Stimulated activated naive CD8-positive, alpha-beta T cell treated with anti-CD3 and anti-CD28 coated beads, Interleukin-15, Interleukin-2, amounts not matched to agents 100 U/mL and 50 U/mL, for 24 hours (primary cell): ENCODE measurements at regions not wholly inside any gene's neighbourhood (a gene's known extent, or its start where the extent isn't known, plus 50 kb on each side); places are given as distances from the start of the nearest gene placed in this dataset.
A peak's percentile ranks its signal among the peaks of the same experiment; 100 is the strongest.
"Not testable (repeated sequence)": the region's sequence is repeated elsewhere in the genome, so short reads cannot be mapped to it uniquely, and the experiment has no call there.

Experiments used
- ATAC-seq: fragments of 150-1000 bp; cut with Tn5 transposase; one replicate; pipeline ENCODE4 v1.10.0; 2021
- DNase-seq: peaks from one replicate; pipeline ENCODE4 v3.0.0; 2021

DNA sequence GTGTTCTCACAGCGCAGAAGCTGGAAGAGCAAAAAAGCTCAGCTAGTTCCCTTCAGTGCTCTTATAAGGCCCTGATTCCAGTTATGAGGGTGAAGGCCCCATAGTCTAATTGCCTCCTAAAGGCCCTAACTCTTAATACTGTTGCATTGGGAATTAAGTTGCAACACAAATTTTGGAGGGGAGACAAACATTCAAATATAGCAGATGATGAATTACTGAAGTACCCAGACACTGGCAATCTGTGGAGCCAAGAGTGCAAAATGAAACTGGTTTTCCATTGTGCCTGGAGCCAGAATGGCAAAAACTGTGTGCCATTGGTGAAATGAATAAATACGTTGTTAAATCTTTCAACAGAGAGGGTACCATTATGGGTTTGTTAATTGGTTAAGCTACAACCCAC lies 356.0 kb downstream of the PPARGC1A start:
- ATAC-seq, result no peak
- DNase-seq, result no peak

DNA sequence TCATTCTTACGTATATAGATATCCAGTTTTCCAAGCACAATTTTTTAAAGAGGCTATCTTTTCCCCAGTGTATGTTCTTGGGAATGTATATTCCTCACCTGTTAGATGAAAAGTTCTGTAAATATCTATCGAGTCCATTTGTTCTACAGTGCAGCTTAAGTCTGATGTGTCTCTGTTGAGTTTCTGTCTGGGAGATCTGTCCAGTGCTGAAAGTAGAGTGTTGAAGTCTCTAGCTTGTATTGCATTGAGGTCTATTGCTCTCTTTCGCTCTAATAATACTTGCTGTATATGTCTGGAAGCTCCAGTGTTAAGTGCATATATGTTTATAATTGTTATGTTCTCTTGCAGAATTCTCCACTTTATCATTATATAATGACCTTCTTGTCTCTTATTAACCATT lies 373.1 kb downstream of the PPARGC1A start:
- ATAC-seq, result no peak

DNA sequence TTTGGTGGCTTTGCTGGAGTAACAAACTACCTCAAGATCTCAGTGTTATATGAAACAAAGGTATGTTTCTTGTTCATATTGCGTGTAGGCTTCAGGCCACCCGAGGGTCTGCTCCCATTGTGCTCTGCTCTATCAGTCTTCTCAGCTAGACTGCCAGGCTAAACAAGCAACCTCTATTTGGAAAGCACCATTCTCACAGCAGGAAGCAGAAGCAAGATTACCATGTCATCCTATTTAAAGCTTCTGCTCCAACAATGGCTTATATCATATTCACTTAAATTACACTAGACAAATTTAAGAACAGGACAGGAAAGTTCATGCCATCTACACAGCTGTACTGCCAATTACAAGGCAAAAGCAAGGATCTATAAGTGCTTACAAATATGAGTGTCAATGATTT lies 385.8 kb downstream of the PPARGC1A start:
- no peak for ATAC-seq
- DNase-seq, result no peak

More for the DNA sequence above, 373.1 kb downstream of the PPARGC1A start:
- no peak for DNase-seq

DNA sequence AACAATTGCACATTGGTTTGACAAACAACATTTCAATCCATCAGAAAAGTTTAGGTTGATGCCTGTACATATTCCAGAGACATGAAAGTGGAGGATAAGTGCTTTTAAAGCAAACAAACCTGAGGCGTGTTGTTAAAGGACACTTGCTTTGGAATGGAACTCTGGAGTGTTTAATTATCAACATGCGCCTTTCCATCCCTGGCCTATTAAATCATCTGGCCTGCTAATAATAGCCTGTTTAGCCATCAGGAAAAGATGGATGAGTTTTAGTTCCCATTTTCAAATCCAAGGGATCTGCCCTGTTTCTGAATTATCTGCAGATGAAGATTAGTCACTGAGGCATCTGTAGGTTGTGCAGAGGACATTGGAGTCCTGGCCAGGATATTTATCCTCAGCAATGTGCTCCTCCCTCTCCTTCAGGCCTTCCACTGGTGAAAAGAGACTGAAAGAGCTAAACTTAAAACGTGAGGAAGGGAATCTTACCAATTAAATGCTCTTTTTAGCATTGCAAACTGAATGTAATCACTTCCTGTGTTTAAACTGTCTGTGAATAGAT lies 388.9 kb downstream of the PPARGC1A start:
- no peak for DNase-seq
- ATAC-seq, result no peak

DNA sequence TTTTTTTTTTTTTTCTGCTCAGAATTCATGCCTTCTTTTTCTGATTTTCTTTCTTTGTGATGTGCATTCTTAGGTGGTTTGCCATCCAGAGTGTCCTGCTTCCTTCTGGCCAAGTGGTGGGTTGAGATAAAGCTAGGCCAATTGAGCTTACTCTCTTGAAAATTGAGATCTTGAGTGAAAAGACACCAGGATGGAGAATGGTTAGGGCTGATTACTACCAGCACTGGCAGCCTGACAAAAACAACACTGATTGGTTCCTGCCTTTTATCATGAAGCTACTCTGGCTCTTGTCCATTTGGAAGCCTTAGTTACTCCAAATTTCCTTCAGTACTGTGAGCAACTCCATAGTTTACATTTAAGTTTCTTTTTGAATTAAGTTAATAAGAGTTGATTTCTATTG lies 404.0 kb downstream of the PPARGC1A start:
- ATAC-seq, result no peak

DNA sequence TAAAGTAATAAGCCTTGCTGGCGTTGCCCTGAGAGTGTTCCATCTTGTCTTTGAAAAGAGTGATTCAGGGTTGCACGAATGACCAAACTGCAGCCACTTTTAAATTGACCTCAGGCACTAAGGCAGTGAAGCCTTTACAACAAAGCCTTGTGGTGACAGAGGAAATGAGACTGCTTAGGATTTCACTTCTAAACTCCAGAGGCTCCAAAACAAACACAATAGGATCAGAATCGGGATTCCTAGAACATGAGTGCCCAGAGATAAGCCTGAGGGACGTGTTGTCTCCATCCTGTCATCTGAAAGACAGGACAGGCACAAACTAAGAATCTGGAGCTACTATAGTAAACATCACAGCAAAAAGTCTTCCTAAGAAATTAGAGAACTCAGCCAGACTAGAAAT lies 405.2 kb downstream of the PPARGC1A start:
- no peak for ATAC-seq

More for the DNA sequence above, 404.0 kb downstream of the PPARGC1A start:
- DNase-seq, result no peak

DNA sequence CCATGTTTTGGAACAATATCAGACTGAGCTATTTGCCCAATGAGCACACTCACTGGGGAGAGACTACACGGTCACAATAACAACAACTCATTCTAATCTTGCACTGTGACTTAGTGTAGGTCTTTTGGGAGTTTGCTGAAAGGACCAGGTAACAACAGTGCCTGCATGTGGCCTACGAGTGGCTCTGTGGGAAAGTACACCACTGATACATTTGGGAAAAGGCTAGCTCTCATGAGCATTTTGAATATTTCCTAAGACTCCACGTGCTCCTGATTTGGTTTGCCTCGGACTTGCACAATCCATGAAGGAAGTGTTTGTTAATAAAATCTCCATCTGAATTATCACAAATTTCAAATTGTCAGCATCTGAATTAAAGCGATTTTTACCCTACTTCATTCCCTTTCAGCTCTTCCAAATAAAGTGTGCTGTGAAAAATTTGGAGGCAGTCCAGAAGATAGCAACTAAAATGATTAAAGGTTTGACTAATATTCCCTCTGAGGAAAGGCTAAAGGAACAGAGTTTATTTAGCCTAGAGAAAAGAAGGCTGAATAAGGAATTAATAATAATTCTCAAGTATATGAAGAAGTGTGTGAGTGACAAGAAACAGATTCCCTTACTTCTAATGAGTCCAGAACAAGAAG lies 406.4 kb downstream of the PPARGC1A start:
- DNase-seq (no peak), ATAC-seq (no peak)

More for the DNA sequence above, 405.2 kb downstream of the PPARGC1A start:
- DNase-seq, result no peak

DNA sequence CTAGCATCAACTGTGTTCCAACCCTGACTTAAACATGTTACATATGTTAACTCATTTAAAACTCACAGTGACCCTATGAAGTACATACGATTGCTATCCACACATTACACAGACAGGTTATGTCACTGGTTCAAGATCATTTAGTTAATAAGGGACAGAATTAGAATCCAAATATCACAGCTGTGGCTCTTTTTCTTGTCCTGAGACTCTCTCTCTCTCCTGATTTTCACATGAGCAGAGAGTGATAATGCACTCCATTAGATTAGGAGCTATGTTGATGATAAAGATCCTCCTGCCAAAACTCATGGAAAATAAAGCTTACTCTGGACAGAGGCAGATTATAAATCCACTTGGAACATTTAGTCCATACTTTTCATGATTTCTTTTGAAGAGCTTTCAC lies 408.3 kb downstream of the PPARGC1A start:
- DNase-seq (no peak), ATAC-seq (no peak)

DNA sequence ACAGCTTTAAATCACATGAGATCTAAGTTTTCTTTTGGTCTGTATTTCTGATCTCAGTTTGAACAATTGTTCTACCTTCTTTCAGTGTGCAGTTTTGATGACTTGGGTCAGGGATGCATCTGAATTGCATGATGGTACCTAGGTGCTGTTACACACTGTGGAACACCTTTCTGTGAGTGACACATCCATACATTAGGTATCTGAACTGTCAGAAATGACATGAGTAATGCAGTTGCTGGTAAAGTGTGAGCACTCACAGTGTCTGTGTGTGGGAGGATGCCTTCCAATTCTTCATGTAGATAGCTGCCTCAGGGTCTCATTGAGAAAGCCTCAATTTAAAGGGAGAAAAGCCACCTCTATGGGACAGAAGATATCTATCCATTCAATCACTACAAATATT lies 411.9 kb downstream of the PPARGC1A start:
- ATAC-seq (no peak), DNase-seq (no peak)

DNA sequence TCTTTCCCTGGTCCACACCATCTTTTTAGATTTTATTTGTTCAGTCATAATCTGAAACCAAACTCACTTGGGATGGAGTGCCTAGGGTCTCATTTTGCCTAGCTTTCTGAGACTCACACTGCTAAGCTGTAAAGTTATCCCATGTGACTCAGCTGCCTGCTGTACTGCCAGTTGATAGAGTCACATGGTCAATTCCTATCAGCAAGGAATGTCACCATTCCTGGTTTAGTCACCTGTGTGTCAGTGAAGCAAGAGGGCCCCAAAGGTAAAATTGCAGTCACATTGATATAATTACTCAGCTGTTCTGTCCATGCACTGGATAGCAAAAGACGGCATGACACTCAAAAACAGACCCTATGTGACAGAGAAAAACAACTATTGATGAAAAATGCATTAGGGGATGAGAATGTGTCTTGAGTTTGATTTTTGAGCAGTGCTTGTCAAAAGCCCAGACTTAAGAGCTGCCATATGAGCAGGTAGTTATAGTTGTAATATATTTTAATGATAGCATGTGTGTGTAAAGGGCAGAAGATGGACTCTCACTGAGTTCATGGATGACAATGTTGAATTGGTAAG lies 413.2 kb downstream of the PPARGC1A start:
- DNase-seq, result no peak
- ATAC-seq, result no peak

DNA sequence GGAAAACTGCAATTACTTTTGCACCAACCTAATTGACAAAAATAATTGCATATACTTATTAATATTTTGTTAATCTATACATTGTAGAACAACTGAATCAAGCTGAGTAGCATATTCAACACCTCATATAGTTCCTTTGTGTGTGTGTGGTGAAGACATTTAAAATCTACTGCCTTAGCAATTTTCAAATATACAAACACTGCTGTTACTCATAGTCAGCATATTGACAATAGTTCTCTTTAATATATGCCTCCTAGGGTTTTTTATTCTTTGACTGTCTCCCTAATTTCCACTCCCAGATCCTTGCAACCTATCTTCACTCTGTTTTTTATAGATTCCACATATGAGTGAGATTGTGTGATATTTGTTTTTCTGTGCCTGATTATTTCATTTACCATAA lies 426.8 kb downstream of the PPARGC1A start:
- DNase-seq, result no peak
- no peak for ATAC-seq

DNA sequence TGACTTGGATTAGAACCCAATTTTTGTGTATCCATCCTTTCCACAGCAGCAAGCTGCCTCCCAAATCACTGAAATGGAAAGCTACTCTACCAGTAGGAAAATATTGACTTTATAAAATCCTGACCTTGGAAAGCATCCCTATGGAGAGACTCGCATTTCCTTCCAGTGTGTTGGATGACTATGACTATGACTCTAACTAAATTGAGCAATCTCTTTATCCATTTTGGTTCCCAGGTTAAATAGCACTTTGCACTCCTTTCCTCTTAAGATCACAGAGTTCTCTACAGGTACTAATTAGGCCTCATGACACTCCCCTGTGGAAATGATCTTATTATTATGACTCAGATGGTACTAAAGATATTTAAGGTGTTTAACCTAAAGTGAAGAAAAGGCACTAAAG lies 431.8 kb downstream of the PPARGC1A start:
- ATAC-seq, result no peak

DNA sequence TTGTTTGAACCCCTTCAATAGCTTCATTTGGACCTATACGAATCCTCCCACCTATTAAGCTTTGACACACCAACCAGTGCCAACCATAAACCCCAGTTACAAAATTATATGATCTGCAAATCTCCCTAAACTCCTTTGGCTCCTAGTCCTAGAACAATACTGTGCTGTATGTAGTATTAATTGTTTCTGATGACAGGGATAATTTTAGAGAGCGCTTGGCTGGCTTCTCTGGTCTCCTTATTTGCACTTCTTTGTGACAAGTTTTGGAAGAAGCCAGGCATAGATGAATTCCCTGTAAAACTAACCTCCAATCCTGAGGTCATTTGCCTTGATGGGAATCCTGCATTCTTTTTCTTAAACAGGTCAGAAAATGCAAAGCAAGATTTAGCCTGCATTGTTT lies 433.0 kb downstream of the PPARGC1A start:
- DNase-seq, result no peak
- ATAC-seq, result no peak

More for the DNA sequence above, 431.8 kb downstream of the PPARGC1A start:
- no peak for DNase-seq

DNA sequence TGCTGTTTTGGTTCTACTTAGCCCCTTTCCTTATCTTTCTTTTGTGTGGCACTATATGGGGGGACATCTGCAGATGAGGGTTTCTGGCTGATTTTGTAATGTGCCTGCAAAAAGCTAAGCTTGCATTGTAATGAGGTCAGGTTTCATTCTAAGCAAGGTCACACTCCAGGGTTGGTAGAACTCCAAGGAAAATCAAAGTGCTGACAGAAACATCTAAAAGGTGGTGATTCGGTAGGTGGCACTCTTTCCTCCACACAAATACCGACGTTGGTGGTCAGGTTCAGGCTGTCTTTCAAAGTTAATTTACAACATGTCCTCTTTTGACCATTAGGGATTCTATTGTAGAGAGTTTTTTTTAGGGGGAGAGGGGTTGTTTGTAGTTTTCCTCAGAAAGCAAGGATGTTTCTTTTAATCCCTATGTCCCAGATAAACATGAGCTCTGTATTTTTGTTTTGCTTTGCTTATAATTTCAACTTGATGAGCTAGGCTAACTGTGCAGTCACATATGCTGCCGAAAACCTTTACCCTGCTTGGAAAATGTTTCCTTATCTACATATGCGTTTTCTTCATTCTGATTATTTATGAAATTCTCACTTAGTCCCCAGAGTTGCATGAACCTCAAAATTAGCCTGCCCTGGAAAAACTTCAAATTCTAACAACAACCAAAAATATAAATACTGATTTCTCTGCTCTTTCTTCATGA lies 434.2 kb downstream of the PPARGC1A start:
- ATAC-seq (no peak), DNase-seq (no peak)

DNA sequence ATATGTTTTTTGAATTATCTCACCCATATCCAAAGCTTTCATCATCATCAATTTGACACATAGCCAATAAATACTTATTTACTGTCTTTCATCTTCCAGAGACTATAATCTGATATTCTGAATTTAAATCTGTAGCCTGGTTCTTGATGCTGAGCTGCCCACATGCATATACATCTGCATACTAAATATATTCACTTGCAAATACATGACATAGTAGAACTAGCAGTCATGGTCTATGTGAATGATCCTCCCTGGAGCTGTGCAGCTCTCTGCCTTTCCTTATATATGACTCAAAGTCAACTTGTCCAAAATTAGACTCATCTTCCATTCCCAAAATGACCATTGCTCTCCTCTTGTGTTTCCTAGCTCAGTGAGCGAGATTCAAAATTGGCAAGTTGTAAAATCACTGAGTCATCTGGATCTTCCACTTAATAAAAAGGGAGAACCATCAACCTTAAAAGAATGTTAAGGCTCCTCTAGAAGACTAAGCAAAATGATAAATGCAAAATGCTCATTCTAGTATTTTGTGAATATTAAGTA lies 448.2 kb downstream of the PPARGC1A start:
- DNase-seq (no peak), ATAC-seq (no peak)

DNA sequence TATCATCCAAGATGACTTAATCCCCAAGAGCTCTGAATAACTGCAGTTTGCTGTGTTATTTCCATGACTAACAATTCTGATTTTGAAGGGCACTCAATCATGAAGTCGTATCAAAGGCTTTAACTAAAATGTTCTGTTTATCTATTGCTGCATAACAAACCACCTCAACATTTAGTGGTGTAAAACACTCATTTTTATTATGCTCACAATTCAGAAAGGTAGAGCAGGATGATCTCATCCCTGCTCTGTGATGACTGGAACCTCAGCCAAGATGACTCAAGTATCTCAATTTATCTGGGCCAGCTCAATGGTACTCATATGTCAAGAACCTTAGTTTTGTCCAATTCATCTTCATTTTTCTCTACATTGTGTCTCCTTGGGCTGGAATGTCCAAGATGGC lies 451.1 kb downstream of the PPARGC1A start:
- DNase-seq (no peak), ATAC-seq (no peak)

DNA sequence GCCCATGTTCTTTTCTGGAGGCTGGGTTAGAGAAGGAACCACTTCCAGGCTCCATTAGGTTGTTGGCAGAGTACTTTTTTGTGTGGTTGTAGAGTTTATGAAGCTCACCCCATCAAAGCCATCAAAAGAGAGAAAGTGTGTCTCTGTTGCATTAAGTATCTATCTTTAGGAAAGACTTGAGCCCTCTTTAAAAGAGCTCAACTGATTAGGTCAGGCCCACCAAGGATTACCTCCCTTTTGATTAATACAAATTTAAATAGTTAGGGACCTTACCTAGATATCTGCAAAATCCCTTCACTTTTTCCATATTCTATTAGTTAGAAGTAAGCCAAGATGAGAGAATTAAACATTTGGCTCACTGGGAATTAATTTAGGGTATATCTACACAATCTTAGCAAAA lies 460.4 kb downstream of the PPARGC1A start:
- no peak for ATAC-seq
- no peak for DNase-seq

DNA sequence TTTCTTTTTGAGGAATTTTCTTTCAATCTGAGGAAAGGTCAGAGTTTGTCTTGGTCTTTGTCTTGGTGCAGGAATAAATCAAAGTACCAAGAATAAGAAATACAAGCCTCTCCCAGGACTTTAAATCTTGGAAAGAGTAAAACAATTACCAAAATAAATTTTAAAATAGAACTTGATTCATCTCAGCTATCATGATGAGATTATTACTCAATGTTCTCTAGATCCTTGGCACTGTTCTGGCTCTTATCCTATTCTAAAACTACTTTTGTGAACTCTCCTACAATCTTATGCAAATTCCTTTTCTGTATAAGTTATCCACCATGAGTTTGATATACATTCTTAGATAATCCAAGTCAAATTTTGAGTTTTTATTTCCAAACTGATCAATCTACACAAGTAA lies 464.3 kb downstream of the PPARGC1A start:
- DNase-seq (no peak), ATAC-seq (no peak)

DNA sequence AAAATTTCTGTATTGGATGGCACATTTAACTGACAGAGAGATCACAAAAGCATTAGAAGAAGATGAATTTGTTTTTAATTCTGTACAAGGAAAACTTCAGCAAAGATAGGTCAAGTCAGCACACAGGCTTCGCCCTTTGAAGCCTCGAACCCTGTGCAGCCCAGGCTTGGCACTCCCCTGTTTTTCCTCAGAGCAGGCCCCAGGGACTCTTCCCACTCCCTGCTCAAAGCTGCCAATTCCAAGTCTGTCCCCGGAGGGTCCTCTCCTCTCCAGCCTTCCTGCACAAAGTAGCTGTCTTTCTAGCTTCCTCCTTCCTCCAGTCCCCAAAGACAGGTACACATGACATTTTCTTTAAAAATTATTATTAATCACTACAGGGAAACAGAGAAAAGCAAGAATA lies 466.3 kb downstream of the PPARGC1A start:
- ATAC-seq, result no peak

DNA sequence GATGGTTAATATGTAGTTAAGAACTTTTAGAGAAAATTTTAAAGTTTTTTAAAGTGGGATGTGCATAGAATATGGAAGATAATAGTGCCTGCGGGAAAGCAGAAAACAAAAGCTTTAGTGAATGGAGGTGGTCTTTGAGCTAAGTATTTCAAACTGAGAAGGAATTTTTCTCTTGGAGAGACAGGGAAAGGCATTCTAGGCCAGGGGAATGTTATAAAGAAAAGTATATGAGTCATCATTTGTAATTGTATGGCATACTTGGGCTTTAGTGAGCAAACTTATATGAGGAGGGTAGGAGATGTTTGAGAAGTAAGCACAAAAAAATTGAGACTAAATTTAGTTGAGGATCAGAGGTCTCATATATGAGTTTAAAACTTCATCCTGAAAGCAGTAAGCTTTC lies 467.0 kb downstream of the PPARGC1A start:
- no peak for ATAC-seq
- no peak for DNase-seq

More for the DNA sequence above, 466.3 kb downstream of the PPARGC1A start:
- DNase-seq, result no peak

DNA sequence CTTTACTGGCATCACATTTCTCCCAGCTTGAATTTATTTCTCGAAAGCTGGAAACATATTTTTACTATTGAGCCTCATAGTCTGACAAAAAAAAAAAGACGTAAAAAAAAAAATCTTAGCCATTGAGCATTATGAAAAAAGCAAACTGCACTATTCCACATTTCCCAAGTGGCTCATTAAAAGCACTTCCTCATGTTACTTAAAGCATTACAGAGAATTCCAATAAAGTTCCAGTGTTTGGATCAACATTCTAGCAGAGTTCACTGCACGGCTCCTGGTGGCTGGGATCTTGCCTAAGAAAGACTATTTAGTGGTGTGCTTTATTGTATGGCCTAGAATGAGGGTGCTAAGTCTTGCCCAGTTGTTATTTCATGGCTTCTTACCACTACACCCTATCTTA lies 476.2 kb downstream of the PPARGC1A start:
- DNase-seq, result no peak
- no peak for ATAC-seq

DNA sequence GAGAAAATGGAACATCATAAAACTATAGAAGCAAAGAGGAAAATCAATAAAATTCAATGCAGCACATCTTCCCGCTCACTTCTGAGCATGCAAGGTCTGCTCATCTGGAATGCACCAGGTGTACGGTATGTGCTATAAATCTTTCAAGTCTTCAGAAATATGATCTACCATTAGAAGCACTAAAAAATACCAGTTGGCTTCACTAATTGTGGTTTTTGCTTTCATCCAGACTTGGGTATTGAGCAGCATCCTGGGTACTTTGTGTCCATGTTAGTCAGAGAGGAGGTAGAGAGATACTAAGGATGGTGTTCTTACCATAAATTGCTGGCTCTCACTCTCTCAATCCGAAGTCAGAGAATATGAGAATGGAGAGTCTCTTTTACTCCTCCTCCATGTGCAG lies 477.1 kb downstream of the PPARGC1A start:
- DNase-seq (no peak), ATAC-seq (no peak)

DNA sequence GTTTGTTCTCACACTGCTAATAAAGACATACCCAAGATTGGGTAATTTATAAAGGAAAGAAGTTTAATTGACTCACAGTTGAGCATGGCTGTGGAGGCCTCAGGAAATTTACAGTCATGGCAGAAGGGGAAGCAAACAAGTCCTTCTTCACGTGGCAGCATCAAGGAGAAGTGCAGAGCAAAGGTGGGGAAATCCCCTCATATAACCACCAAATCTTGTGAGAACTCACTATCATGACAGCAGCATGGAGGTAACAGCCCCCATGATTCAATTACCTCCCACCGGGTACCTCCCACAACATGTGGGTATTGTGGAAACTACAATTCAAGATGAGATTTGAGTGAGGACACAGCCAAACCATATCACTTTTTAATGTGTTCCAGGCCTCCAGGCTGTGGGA lies 480.9 kb downstream of the PPARGC1A start:
- DNase-seq, result not testable (repeated sequence)
- ATAC-seq, result peak; percentile 52
